Neural progenitor cell (in vitro differentiated cells): ENCODE measurements at regions not wholly inside any gene's neighbourhood (a gene's known extent, or its start where the extent isn't known, plus 50 kb on each side); places are given as distances from the start of the nearest gene placed in this dataset.

Experiments used
- CTCF ChIP-seq: fragments of 200-600 bp; sonication (generic); IDR thresholded peaks from 2 replicates; pipeline ENCODE4 v1.5.1; 2017; ENCODE audit warnings: antibody characterized with exemption, mild to moderate bottlenecking
- EZH2phosphoT487 ChIP-seq: fragments of 200-600 bp; sonication (generic); IDR thresholded peaks from 2 replicates; pipeline ENCODE4 v1.6.1; 2017; ENCODE audit warnings: antibody characterized with exemption

GRCh38 chr11:57971272-57972012, 52.2 kb upstream of the OR9Q1 start:
- TF ChIP-seq CTCF (no peak), EZH2phosphoT487 (no peak)
